Hepatic stellate cell (primary cell): ENCODE measurements at regions not wholly inside any gene's neighbourhood (a gene's known extent, or its start where the extent isn't known, plus 50 kb on each side); places are given as distances from the start of the nearest gene placed in this dataset.
"Not testable (repeated sequence)": the region's sequence is repeated elsewhere in the genome, so short reads cannot be mapped to it uniquely, and the experiment has no call there.

Experiments
- DNase-seq: peaks from one replicate; pipeline ENCODE4 v3.0.0; 2011; ENCODE audit warnings: low spot score

DNA sequence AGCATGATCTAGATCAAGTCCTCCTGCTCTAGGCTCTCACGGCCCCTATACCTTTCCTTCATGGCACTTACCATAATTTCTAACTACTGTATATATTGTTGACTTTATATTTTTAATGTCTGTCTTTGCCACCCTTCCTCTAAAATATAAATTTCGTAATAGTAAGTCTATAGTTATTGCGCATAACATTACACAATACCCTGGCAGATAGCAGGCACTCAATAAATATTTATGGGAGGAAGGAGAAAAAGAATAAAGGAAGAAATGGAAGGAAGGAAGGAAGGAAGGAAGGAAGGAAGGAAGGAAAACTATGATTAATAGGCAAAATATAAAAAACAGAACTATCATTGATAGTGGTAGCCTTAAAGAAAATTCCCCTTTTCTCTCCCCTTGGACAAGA is 190.3 kb upstream of the LMCD1 start:
- DNase-seq = no peak

DNA sequence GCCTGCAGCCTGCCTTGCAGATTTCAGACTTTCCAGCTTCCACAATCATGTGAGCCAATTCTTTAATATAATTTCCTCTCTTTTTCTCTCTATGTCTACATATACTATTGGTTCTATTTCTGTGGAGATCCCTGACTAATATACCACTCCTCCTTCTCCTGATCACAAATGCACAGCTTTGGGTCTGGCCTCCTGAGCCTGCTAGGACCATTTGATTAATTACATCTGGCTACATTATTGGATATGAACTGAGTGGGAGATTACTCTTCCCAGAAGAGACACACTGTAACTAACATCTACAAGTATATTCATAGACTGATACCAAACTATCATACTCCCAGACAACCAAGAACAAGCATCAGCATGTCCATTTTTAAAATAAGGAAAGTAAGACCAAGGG is 188.9 kb upstream of the LMCD1 start:
- no peak for DNase-seq

DNA sequence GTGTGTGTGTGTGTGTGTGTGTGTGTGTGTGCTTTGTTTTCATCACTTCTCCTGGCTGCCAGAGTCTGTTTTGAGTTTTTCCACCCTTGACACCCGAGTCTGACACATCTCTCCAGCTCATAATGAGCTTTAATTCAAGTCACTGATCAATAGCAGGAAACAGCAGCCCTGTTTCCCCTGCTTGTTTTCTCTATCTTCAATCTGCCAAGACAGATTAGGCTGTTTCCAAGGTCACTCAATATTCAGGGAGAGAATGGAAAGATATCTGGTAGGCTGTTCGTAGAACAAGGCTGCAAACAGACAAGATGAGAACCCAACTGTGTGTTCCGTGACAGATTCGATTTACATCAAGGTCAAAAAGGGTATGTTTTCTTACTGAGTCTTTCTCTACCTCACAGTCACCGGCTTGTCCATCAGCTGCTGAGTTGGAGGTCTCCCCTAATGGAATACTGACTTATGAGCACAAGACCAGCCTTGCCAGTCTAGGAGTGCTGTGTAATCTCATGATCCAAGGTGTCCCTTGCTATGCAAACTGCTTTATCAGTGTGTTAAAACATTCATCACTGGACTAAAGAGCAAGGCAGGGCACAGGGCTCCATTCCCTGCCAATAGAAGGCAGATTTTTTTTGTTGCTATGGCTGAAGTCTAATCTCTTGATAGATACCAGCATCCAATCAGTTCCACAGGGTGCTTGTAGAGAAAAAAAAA is 187.9 kb upstream of the LMCD1 start:
- no peak for DNase-seq

DNA sequence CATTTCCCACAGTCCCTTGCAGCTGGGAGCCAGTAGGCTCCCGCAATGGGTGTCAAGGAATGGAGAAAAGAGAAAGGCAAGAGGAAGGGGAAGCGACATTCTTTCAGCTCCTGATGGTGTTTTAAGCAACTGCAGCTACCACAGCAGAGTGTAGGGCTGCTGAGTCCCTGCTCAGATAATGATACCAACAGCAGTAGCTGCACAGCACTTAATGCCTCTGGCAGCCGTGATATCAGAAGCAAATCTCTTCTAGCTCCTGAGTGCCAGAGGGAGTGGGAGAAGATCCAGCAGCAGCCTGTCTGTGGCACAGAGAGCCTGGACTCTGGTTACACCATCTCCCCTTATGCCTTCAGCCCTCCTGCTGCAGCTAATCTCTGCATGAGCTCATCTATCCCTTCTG is 186.1 kb upstream of the LMCD1 start:
- not testable (repeated sequence) for DNase-seq

DNA sequence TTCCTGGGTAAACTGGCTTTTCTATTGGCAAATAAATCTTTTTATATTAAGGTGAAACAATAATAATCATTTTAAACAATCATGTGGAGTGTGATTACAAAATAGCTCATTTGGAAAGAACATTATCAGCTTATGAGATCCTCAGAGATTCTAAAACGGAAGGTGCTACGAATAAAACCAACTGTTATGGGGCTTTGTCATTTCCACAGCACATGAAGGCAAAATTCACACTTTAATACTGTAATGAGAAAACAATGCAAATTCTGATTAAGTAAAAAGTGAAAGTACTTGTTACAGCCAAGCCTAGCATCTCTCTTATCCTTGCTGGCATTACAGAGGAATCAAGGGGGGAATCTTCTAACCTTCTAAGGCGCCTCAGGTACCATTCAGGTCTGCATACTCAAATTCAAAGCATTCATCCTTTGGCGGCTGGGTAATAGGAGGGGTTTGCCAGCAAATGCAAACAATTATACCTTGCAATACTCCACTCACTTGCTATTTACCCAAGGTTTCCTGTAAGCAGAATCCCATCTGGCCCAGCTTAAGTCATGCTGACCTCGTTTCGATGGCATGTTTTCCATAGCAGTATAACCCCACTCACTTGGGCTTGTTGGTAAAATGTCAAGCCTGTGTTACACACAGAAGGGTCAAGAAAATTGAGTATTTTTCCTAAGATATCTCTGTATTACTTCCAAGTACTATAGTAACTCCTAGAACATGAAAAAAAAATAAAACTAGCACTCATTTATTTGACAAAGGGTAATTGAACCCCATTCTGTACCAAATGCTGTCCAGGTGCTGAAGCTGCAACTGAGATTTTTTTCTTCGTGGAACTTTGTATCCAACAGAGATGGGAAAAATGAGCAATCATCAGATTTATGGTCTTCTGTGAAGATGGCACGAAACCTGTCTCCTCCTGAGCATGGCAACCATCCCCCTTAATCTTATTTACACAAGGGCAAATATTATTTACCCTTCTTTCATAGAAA is 183.7 kb upstream of the LMCD1 start:
- DNase-seq = peak; percentile 6

DNA sequence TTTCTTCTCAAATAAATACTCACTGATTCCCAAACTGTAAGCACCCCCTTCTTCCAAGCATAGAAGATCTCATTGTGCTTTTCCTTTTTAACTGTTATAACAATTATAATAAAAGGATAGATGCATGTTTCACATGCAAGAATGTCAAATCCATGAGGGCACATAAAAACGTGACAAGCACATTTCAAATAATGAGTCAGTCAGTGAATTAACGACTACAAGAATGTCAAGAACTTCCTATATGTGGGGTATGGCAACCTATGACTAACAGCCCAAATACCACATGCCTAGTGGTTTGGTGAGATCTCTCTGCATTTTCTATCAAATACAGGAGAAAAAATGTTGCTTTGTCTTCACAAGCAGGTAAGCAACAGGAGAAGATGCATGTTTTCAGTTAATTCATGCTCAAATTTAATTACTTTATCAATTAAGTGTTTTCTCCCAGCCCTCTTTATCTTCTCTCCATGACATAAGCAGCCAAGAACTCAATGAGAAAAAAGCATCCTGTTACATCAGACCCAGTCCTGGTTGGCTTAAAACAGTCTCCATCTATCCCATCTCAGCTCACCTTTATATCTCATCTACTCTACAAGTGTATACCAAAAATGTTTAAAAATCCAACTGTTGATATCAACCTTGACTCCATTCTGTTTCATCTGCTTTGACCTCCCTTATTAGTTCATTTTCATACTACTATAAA is 181.5 kb upstream of the LMCD1 start:
- DNase-seq = peak; percentile 69

DNA sequence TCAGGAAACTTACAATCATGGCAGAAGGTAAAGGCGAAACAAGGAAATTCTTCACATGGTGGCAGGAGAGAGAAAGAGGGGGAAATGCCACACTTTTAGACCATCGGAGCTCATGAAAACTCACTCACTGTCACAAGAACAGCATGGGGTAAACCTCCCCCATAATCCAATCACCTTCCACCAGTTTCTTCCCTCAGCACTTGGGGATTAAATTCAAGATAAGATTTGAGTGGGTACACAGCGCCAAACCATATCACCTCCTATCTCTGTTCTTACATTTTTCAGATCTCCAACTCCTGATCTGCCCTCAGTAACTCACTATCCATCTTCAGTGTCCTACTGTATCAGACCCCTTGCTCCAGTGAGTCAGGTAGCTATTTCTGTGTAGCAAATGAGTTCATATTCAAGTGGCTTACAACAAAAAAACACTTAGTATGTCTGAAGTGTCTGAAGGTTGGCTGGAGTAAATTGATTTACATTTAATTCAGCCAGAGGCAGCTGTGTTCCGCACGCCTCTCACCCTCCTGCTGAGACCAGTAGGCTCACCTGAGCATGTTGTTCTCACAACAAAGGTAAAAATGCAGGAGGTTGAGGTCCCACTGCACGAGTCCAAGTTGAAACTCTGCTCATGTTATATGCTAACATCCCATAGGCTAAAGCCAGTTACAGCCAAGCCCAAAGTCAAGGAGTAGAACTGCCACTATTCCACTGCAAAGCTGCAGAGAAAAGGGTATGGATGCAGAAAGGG is 180.7 kb upstream of the LMCD1 start:
- DNase-seq = no peak

DNA sequence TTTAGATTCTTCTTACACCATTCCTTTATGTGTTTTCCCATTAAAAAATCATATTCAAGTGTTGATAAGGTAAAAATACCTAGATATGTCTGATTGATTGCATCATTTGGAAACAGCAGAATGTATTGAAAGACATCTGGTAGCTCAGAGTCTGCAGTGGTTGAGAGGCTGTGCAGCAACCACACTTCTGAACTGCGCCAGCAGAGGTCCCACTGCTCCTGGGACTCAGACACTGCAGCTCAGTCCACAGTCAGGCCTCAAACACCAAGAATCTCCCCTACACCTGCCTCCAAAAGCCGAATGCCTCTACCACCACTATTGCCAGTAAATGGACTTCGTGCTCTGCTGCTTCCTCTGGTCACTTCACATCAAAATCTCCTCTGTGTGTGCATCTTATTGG is 176.9 kb upstream of the LMCD1 start:
- peak; percentile 45 for DNase-seq

DNA sequence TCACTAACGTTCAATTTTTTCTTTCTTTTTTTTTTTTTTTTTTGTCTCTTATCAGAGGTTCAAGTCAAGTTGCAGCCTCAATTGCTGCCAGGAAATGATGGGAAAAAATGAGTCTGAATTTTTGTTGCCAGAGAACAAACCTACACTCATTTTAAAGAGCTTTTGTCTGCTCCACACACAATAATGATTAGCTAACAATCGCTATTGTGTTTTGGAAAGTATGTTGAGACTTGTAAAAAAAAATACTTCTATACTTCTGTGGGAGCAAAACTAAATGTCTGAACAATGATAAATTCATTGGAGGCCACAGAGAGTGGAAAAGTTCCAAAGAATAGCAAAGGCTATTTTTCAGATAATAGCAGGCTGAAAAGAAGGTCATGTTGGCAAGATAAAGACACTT is 176.3 kb upstream of the LMCD1 start:
- no peak for DNase-seq

DNA sequence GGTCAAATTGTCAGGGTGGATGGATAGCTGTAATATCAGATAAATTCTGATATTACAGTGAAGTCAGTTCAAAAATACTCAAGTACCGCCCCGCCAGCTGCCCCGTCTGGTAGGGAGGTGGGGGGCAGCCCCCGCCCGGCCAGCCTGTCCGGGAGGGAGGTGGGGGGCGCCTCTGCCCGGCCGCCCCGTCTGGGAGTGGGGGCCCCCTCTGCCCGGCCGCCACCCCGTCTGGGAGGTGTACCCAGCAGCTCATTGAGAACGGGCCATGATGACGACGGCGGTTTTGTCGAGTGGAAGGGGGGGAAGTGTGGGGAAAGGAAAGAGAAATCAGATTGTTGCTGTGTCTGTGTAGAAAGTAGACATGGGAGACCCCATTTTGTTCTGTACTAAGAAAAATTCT is 175.8 kb upstream of the LMCD1 start:
- not testable (repeated sequence) for DNase-seq

DNA sequence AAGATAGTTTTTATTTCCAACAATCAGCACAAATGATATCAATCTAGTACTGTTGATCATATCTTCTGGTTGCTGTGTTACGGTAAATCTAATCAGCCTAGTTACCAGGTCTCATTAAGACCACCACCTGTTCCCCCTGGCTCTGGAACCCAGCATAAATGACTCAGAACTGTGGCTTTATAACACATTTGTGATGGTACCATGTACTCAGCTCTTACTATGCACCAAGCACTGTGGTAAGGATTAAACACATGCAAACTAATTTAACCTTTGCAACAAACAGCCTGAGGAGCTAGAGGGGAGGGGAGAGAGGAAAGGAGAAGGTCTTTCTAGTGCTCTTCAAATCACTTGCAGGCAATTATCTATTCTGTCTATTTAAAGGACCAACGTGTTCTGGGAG is 173.9 kb upstream of the LMCD1 start:
- DNase-seq = no peak

DNA sequence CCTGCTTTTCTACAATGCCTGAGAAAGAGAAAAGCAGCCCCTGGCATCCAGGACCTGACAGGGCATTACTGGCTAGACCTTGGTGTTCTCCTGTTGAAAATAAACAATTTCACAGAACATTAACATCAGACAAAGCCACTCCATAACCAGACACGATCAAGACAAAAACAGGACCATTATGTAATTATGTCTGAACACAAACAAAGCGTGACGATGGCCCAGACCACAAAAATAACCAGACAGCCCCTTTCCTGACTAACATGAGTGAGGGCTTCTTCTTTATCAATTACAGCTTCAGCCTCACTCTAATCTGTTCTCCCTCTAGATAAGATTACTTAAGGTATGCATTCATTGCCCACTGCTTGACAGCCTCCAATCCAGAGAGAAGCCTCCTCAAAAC is 172.7 kb upstream of the LMCD1 start:
- no peak for DNase-seq

DNA sequence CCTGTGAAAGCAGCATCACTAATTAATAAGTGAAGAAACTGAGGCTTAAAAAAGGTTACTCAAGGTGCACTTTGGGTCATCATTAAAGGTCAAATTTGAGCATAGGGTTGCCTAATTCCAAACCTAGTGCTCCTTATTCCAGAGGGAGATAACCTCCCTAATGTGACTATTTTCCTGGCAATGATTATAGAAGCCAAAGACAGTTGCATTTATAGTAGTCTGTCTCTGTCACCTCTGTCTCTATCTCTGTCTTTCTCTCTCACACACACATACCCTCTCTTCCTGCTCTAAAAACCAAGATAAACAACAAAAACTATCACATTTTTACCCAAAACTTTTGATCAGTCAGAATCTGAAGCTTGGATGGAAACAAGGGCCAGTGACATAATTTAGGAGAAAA is 172.0 kb upstream of the LMCD1 start:
- DNase-seq = no peak

DNA sequence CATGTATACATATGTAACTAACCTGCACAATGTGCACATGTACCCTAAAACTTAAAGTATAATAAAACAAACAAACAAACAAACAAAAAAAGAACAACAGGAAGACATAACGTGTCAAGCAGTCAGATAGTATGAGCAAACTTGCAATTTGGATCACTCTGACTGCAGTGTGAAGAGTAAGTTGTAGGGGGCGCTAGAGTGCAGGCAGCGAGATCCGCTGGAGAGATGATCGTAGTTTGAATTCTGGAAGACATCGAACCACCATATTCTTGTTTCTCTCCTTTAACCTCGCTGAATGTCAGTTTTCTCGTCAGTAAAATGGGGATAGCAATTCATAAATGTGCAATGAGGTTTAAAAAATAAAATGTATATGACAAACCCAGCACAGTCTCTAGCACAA is 165.2 kb upstream of the LMCD1 start:
- DNase-seq = no peak

DNA sequence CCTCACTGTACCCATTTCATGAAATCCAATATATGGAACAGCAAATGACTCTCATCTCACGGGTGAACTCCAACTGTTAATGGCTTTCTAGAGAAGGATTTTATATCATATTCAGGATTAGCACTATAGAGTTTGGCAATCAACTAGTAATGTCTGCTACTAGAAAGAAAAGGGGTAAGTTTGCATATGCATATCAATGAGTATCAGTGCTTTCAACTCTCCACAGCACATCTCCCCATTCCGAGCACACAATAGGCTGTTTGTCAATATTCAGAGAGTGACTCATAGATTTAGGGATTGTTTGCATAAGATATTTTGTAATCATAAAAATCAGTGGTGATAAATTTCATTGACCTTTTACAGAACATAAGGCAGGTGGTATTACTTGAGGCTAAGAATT is 163.2 kb upstream of the LMCD1 start:
- DNase-seq = no peak

DNA sequence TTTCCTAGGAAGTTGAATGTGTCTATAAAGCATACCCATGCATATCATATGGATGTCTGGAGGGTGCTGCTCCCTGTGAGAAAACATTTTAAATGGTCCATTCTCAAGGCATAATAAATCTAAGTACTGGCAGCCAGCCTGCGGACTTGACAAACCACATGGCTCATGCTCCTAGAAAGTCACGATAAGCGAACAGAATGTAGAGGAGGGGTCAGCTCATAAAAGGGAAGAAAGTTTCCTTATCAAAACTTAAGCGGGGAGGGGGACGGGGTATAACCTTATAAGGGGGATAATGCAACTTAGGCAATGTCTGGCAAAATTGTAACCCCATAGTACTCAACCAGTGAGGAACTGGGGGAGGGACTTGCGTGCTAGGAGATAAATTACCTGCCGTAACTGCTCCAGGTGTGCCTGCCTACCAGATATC is 159.8 kb upstream of the LMCD1 start:
- no peak for DNase-seq

DNA sequence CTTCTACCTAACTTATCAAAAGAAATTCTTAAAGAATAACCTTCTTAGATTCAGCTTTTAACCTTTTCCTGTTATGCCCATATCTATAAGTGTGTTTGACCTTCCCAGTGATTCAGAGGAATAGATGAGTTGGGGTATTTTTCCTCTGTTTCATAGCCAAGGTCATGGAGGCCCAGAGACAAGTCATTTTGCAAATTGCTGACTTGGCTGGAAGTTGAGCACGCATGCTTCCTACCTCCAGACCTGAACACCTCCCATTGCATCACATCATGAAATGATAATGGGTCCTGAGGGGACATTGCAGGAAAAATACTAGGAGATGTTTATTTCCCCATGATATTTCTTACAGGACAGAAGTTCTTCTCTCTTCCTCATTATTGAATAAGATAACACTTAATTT is 158.6 kb upstream of the LMCD1 start:
- no peak for DNase-seq

DNA sequence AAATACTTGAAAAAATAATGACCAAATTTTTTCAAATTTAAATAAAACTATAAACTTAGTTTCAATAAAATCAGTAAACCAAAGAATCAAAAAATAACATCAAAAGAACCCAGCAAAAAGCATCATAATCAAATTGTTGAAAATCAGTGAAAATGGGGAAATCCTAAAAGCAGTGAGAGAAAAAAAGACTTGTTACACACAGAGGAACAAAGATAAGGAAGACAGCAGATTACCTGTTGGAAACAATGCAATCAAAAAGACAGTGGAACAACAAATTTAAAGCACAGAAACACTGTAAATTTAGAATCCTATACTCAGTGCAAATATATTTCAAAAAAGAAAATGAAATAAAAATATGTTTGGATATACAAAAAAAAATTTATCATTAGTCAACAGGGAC is 156.2 kb upstream of the LMCD1 start:
- DNase-seq = no peak

DNA sequence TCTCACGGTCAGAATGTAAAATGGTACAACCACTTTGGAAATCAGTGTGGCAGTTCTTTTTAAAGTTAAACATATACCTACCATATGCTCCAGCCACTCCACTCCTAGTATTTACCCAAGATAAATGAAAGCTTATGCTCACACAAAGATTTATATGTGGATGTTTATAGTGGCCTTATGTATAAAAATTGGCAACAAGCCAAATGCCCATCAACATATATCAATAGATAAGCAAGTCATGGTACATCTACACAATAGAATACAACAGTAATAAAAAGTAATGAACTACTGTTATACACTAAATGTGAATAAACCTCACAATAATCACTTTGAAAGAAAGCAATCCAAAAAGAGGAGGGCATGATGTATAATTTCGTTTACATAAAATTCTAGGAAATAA is 153.5 kb upstream of the LMCD1 start:
- no peak for DNase-seq

DNA sequence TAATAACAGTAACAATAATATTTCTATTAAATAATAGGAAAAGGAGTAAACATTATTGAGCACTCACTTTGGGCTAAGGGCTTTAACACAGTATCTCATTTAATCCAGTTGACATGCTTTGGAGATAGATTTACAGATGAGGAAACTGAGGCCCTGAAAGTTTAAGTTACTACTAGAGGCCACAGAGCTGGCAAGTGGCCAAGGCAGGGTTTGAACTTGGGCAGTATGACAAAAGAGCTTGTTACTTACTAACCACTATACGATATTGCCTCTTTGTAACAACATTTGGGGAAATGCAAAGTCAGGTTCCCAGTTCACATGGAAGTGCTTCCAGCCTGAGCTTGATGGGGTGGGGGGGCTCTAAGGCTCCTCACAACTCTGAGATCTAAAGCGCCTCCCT is 149.1 kb upstream of the LMCD1 start:
- no peak for DNase-seq

DNA sequence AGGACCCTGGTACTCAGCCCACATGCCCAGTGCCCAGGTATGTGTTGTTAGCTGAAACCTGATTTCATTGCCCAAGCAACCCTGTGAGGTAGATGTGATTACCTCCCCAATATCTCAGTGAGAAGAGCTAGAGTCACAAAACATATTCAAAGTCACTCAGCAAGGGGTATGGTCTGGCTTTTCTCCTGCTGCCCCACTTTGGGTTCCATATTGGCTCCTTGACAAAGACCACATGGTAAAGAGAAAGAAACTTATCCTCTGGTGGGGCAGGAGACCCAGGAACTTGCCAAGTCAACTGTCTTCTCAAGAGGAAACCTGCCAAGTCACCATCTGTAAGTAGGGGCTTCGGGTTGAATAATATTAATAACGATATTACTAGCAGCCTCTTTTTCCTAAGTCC is 148.3 kb upstream of the LMCD1 start:
- DNase-seq = no peak

DNA sequence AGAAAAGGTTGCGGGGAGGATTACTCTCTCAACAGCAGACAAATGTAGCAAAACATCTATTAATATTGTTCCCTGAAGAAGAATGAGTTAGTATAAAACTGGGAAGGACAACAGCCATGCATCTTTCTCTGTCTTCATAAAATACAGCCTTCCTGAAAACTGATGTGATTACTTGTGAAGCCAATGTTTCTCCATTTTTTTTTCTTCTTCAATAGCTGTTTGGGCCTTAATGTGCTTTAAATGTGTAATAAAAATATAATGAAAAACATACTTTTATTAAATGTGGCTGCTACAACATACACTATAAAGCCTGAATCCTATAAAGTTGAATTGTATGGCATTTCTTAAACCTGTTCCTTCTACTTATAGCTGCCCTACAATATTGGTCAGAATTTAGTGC is 146.3 kb upstream of the LMCD1 start:
- DNase-seq = no peak
